BE2C (cell line): ENCODE measurements at regions not wholly inside any gene's neighbourhood (a gene's known extent, or its start where the extent isn't known, plus 50 kb on each side); places are given as distances from the start of the nearest gene placed in this dataset.

Source experiments
- DNase-seq: peaks from one replicate; pipeline ENCODE4 v3.0.0-alpha.2; 2020
- H3K27me3 ChIP-seq: fragments of 250-450 bp; sonication (Bioruptor Pico); 2 replicates; pipeline ENCODE4 v1.5.1; 2020; ENCODE audit warnings: mild to moderate bottlenecking
- H3K36me3 ChIP-seq: fragments of 250-450 bp; sonication (Bioruptor Pico); 2 replicates; pipeline ENCODE4 v1.5.1; 2020; ENCODE audit warnings: mild to moderate bottlenecking
- H3K4me1 ChIP-seq: fragments of 250-450 bp; sonication (Bioruptor Pico); 2 replicates; pipeline ENCODE4 v1.5.1; 2020
- H3K4me3 ChIP-seq: 2 replicates; pipeline ENCODE4 v1.5.1; 2011; ENCODE audit warnings: low read depth, low read length
- H3K9me3 ChIP-seq: fragments of 250-450 bp; sonication (Bioruptor Pico); 2 replicates; pipeline ENCODE4 v1.5.1; 2020
- CTCF ChIP-seq: IDR thresholded peaks from 2 replicates; pipeline ENCODE4 v1.5.1; 2012; ENCODE audit warnings: mild to moderate bottlenecking, low read depth, low read length

DNA sequence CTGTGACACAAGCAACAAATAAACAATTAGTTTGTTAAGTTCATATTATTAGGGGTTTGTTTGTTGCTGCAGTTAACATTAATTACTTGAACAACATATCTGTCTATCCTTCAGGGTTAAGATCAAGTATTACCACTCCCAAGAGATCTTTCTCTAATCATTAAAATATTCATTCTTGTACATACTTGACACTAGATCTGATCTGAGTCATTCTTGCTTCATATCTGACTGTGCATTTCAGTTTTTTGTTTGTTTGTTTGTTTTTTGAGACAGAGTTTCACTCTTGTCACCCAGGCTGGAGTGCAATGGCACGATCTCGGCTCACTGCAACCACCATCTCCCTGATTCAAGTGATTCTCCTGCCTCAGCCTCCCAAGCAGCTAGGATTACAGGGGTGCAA lies 613.3 kb upstream of the PLXNA2 start:
- no peak overlapping the region for H3K4me3 ChIP-seq
- H3K36me3 ChIP-seq: no peaks in the 10 kb centered on the region
- 0 out of 2 replicates have a peak, but pooled peaks cover 3% of the 10 kb centered on the region for H3K9me3 ChIP-seq
- no peaks in the 10 kb centered on the region for H3K27me3 ChIP-seq
- no peak for DNase-seq
- H3K4me1 ChIP-seq: 0 out of 2 replicates have a peak, but pooled peaks cover 3% of the 10 kb centered on the region
- no peak for TF ChIP-seq CTCF

GRCh38 chr1:208858738-208859137 lies 614.6 kb upstream of the PLXNA2 start:
- DNase-seq: no peak
- Histone ChIP-seq H3K4me3 (no peak overlapping the region), H3K27me3 (no peaks in the 10 kb centered on the region), H3K36me3 (no peaks in the 10 kb centered on the region), H3K9me3 (0 out of 2 replicates have a peak, but pooled peaks cover 3% of the 10 kb centered on the region), H3K4me1 (0 out of 2 replicates have a peak, but pooled peaks cover 3% of the 10 kb centered on the region)
- TF ChIP-seq CTCF: no peak

GRCh38 chr1:208864366-208864965 lies 620.3 kb upstream of the PLXNA2 start:
- H3K4me3 ChIP-seq: no peak overlapping the region
- no peaks in the 10 kb centered on the region for H3K27me3 ChIP-seq
- no peak for TF ChIP-seq CTCF
- no peaks in the 10 kb centered on the region; the same call in 1 of the 2 replicates for H3K4me1 ChIP-seq
- H3K9me3 ChIP-seq: 0 out of 2 replicates have a peak, but pooled peaks cover 3% of the 10 kb centered on the region
- DNase-seq: no peak
- H3K36me3 ChIP-seq: no peaks in the 10 kb centered on the region

GRCh38 chr1:208866386-208866955 lies 622.3 kb upstream of the PLXNA2 start:
- Histone ChIP-seq H3K4me3 (no peak overlapping the region), H3K4me1 (no peaks in the 10 kb centered on the region; the same call in 1 of the 2 replicates), H3K27me3 (no peaks in the 10 kb centered on the region)

GRCh38 chr1:208868554-208868953 lies 624.4 kb upstream of the PLXNA2 start:
- Histone ChIP-seq H3K36me3 (no peaks in the 10 kb centered on the region), H3K27me3 (no peaks in the 10 kb centered on the region), H3K9me3 (no peaks in the 10 kb centered on the region), H3K4me1 (no peaks in the 10 kb centered on the region; the same call in 1 of the 2 replicates), H3K4me3 (no peak overlapping the region)
- no peak for DNase-seq
- TF ChIP-seq CTCF: no peak

More at GRCh38 chr1:208866386-208866955, 622.3 kb upstream of the PLXNA2 start:
- Histone ChIP-seq H3K9me3 (0 out of 2 replicates have a peak, but pooled peaks cover 1% of the 10 kb centered on the region), H3K36me3 (no peaks in the 10 kb centered on the region)
- DNase-seq: no peak
- TF ChIP-seq CTCF: no peak

DNA sequence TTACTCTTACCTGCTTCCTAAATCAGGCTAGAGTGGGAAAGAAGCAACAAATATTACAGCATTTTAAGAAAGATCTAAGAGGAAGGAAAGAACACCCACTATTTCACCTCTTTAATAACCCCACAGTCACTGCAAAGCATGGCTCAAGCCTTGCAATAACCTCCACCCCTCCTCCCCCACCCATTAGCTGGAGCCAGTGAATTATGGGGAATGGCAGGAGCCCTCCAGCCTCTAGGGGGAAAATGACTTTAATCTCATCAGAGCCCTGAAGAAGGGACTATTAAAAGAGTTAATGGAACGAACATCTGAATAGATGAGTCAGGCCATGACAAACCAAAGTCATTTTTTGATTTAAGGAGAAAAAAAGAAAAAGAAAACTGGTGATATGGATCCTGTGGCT lies 630.7 kb upstream of the PLXNA2 start:
- Histone ChIP-seq H3K9me3 (no peaks in the 10 kb centered on the region), H3K4me1 (peaks cover 22% of the 10 kb centered on the region), H3K27me3 (no peaks in the 10 kb centered on the region), H3K36me3 (no peaks in the 10 kb centered on the region), H3K4me3 (no peak overlapping the region)
- peak; percentile 36; the same call in 1 of the 2 replicates for TF ChIP-seq CTCF
- peak; percentile 68 for DNase-seq
